ENCODE measurements at regions not wholly inside any gene's neighbourhood (a gene's known extent, or its start where the extent isn't known, plus 50 kb on each side); places are given as distances from the start of the nearest gene placed in this dataset.
"Not testable (repeated sequence)": the region's sequence is repeated elsewhere in the genome, so short reads cannot be mapped to it uniquely, and the experiment has no call there.

DNA sequence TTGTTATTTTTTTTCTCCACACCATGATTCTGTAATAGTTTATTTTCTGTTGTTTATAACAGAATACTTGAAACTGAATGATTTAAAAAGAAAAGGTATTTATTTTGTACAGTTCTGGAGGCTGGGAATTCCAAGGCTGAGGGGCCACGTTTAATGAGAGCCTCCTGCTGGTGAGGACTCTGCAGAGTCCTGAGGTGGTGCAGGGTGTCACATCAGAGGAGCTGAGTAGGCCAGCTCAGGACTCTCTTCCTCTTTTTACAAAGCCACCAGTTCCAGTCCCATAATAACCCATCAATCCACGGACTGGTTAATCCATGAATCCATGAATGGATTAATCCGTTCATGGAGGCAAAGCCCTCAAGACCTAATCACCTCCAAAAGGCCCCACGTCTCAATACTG, 71.6 kb downstream of the TFAP2A start:
- DNase-seq (ENCODE audit: low read depth in 2 of 2), result no peak

DNA sequence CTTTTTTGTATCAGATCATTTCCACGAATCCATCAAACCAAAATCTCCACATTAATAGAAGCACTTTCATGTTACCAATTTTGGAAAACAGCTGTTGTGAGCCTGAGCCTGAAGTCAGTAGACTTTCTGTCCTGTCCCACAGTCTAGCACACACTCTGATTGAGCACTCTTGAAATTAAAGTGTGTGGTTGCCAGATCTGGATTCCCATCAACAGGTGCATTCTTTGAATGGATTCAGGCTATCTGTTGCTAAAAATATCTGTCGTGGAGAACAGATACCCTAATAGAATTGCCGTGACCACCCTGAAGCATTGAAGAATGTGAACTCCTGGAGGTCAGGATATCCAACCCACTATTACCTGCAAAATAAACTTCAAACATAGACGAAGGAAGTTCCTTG, 73.3 kb downstream of the TFAP2A start:
- no peak for DNase-seq (ENCODE audit: low read depth in 2 of 2)

DNA sequence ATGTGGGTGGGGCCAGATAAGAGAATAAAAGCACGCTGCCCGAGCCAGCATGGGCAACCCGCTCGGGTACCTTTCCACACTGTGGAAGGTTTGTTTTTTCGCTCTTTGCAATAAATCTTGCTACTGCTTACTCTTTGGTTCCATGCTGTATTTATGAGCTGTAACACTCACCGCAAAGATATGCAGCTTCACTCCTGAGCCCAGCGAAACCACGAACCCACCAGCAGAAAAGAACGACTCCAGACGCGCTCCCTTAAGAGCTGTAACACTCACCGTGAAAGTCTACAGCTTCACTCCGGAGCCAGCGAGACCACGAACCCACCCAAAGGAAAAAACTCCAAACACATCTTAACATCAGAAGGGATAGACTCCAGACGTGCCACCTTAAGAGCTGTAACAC, 76.7 kb downstream of the TFAP2A start:
- DNase-seq (ENCODE audit: low read depth in 2 of 2), result no peak

DNA sequence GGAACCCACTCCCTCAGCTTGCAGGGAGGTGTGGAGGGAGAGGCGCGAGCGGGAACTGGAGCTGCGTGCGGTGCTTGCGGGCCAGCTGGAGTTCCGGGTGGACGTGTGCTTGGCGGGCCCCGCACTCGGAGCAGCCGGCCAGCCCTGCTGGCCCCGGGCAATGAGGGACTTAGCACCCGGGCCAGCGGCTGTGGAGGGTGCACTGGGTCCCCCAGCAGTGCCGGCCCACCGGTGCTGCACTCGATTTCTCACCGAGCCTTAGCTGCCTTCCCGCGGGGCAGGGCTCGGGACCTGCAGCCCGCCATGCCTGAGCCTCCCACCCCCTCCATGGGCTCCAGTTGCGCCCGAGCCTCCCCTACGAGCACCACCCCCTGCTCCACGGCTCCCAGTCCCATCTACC, 77.5 kb downstream of the TFAP2A start:
- DNase-seq (ENCODE audit: low read depth in 2 of 2), result not testable (repeated sequence)

DNA sequence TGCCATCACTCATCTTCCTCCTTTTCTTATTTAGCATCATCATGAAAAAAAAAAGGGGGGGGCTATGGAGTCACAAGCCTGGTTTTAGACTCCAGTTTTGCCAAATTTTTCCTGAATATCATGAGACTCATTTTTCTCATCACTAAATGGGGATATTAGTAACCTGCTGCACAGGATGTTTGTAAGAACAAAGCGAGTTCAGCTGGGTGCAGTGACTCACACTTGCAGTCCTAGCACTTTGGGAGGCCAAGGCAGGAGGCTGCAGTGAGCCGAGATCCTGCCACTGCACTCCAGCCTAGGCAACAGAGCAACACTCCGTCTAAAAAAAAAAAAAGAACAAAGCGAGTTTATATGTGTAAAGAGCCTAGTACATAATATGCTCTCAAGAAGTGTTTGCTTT, 82.8 kb downstream of the TFAP2A start:
- no peak for DNase-seq (ENCODE audit: low read depth in 2 of 2)

DNA sequence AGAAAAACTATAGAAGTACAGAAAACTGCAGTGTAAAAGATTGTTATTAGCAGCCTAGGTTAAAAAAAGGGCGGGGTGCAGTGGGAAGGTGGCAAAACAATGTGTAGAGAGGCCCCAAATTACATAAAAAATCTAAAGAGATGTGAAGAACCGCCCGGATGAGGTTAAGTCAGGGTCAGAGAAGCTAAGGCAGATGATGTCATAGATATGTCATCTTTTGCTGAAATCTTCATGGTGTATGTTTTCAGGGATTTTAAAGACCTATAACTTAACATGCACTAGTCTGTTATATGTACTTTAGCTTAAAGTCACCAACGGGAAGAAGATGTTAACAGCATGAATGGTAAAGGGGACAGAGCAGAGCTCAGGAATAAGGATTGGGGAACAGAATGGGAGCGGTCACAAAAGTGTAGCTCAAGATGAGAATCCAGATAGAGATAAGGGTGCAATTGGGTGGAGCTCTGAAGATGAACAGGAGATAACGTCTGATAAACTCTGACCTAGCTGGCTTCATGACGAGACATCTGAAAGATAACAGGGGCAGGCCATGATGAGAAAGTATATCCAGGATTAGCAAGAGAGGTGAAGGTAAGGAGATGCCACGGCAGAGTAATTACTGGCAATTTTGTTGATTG, 83.4 kb downstream of the TFAP2A start:
- no peak for DNase-seq (ENCODE audit: low read depth in 2 of 2)

DNA sequence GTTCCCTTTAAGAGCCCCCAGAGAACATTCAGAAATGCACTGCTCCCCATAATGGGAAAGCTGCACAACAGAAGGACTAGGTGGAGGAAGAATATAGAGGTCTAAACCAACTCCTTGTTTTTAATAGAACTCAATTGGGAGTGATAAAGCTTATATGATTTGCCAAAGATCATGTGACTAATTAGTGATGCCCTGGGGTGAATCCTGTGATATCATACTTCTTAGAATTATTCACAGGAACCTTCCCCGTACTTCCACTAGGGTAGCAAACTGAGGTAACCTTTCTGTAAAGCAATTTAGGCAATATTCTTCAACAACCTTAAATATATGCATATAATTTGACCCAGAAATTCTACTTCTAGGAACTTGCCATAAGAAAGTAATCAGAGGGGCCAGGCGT, 84.4 kb downstream of the TFAP2A start:
- DNase-seq (ENCODE audit: low read depth in 2 of 2), result no peak

DNA sequence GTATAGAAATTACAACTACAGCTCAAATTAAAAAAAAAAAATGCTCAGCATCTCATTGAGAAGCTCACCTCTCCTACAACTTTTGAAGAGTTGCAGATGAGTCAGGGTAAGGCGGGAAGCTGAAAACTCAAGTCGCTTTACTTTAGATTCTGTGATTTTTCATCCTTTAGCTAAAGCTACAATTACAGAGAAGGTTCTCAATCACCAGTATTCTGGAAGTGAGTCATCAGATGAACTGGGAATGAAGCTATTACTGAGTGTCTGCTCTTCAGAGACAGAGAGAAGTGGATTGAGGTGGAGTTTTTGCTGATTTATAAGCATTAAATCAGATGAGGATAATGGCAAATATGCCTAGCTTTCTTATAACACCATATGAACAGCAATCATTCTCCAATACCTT, 91.9 kb downstream of the TFAP2A start:
- no peak for DNase-seq (ENCODE audit: low read depth in 2 of 2)

DNA sequence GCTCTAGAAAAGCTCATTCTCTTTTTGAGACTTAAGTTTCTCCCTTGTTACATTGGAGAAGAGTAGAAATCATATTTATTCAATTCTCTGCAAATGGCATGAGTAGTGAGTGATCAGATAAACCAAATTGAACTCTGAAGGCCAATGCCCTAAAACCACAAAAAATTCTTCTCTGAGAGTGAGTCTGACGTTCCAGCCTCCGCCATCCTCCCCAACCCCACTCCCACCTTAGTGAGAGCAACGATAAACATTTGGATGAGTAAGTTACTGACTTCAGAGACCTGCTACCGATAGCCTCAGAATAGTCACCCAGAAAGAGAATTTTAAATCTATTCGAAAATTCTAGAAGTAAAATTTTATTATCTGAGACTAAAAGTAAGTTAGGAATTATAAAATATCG, 94.6 kb downstream of the TFAP2A start:
- no peak for DNase-seq (ENCODE audit: low read depth in 2 of 2)

DNA sequence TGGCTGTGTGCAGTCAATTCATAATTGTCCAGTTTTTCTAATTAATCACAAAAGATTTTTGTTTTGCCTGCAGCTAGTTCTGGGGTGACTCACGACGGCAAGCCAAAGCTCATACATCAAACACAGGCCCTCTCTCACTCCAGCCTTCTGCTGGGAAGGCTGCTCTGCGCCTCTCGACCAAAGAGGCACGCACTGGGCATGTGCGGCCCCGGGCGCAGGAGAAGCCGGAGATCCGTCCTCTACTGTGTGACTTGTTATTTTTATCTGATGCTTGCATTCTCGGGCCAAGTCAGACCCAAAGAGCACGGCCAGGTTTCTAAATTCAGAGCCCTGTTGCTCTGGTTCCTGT, 98.5 kb downstream of the TFAP2A start:
- no peak for DNase-seq (ENCODE audit: low read depth in 2 of 2)

DNA sequence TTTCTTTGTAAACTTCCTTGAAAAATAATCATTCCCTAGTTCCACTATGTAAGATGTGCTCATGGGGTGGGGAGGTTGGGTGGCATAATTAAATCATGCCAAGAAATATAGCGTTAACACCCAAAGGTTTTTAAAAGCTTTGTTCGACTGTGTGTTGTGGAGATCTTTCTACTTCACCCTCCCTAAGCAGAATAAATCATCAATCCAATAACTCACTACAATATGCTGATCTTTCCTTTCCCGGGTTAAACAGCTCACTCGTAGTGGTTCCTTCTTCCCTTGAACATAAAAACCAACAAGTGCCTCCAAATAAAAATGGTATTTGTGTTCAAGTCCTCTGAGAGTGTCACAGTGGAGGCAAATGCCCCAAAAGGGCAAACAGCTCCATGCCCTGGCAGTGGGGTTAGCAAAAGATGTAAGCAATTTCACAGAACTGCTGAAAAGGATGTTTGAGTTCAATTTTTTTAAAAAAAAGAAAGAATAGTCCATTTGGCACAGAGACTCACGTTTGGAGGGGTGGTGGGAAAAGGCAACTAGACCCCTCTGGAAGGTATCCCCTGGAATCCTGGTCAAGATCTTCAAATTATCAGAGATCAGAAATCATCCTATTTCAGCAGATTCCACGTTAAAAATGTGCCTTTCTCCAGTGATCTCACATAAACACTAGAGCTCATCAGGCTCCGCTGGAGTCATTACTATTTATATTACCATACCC, 99.1 kb downstream of the TFAP2A start:
- no peak for DNase-seq (ENCODE audit: low read depth in 2 of 2)

DNA sequence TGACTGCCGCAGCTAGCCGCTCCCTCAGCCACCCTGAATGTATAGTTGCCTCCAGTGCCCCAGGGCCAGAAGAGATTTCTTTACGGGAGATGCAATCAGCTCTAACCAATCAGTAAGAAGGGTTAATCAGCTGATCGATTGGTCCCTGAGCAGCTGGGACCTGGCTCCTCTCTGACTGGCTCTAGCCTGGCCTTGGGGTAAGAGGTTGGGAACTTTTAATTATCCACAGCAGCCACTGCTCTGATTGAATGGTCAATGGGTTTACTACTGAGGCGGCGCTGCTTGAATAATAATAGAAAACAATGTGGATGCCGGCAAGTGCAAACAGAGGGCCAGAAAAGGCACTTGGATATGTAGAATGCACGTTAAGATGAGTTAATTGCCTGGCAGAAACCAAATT, 99.8 kb downstream of the TFAP2A start:
- no peak for DNase-seq (ENCODE audit: low read depth in 2 of 2)

DNA sequence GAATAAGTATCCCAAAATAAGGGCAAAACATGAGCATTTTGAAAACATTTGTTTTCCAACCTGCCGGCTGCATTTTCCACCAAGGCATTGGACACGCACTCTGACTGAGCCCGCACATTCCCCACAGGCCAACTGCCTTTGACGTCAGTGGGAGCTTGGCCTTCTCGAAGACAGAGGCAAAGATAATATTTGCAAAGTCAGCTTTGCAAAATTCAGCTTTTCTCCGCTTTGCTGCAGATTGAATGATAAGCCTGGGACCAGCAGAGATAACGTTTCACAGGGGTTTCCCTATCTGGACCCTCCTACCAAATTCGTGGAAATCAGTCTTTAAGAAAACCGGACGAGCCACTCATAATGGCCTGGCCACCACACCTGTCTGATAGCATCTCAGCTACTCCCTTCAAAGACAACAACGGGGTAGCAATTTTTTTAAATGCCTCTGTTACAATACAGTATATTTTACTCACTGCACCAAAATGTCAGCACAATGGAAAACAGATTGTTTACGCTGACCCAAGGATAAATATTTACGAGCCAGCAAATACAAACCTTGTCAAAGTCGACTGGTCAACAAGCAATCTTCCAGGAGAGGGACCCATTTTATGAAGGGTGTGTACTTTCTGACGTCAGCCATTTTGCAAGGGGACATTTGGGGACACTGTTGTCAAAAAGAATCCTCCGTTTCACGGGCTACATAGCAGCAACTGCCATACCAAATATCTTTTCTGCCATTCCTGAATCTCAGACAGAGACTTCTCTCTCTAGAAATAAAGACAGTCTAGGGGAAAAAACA, 100.5 kb downstream of the TFAP2A start:
- DNase-seq (ENCODE audit: low read depth in 2 of 2), result no peak

DNA sequence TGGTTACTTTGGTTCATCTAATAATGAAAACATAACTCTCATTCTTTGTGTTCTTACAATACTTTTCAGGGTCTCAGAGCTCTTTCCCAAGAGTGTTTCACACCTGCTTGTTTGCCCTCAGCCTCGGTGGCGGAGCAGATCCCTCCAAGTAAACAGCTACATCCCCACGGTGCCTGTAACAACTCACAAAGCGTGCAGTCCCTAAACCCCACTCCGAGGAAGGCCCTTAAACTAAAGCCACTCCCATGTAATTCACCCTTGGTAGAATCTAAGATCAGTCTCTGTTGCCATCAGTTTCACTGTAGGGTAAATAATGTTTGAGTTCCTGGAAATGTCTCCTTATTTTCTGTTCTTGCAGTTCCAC, 101.1 kb downstream of the TFAP2A start:
- DNase-seq (ENCODE audit: low read depth in 2 of 2), result no peak

DNA sequence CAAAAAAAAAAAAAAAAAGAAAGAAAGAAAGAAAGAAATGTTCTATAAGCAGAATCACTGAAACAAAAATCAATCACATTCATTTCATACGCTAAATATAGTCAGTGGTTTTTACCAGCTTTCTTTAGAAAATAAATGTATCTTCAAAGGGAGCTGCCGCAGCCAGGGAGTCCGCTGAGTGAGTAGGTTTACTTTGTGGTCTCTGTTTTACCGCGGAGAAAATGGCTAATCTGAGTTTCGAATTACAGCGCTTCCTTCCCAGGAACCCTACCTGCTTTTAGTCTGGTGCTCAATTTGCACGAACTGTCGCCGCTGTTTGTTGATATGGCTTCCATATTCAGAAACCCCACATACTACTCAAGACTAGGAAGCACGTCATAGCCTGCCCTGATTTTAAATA, 102.4 kb downstream of the TFAP2A start:
- no peak for DNase-seq (ENCODE audit: low read depth in 2 of 2)

DNA sequence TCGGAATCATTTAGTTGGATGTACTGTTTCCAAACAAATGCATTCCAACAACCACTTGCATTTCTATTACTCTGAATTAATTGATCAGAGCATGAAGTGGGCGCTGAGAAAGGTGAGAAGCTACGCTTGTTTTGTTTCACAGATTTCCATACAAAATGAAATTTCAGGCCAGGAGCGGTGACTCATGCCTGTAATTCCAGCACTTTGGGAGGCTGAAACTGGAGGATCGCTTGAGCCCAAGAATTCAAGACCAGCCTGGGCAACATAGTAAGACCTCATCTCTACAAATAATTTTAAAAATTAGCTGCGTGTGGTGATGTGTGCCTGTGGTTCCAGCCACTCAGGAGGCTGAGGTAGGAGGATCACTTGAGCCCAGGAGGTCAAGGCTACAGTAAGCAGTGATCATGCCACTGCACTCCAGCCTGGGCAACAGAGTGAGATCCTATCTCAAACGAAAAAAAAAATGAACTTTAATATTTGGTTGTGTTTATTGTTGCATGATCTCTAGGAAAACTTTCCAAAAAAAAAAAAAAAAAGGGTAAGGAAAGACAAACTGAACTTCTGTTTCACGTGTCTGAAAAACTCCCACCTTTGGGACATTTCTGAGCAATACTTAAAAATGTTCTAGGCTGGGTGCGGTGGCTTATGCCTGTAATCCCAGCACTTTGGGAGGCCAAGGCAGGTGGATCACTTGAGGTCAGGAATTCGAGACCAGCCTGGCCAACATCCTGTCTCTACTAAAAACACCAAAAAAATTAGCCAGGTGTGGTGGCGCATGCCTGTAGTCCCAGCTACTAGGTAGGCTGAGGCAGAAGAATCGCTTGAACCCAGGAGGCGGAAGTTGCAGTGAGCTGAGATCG, 103.1 kb downstream of the TFAP2A start:
- not testable (repeated sequence) for DNase-seq (ENCODE audit: low read depth in 2 of 2)

DNA sequence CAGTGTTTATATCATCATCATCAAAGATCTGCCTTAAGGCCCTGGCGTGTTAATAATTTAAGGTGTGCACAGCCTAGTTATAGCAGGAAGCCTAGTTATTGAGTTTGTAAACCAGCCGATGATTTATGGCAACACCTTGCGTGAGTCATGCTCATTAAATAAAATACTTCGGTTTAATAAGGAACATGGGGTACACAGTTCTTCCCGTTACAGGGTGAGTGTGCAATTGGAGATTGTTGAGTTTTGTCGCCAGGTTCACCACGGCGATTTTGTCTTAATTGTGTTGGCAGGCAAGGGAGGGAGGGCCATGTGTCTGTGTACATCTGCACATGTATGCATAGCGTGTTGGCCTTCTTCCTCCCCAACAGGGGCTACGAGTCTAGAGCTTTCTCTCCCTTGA, 104.0 kb downstream of the TFAP2A start:
- no peak for DNase-seq (ENCODE audit: low read depth in 2 of 2)

DNA sequence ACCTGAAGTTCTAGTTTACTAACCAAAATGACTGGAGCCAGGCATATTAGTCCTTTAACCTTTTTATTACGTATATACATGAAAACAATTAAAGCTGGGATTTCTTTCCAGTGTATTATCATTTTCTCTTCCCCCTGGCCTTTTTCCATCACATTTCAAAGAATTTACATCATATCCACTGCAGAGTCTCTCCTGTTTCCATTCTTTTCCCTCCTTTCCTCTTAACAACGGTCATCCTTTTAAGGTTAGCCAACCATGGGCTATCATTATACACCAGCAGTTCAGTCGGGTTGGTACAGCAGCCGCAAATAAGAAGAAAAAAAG, 104.6 kb downstream of the TFAP2A start:
- no peak for DNase-seq (ENCODE audit: low read depth in 2 of 2)

DNA sequence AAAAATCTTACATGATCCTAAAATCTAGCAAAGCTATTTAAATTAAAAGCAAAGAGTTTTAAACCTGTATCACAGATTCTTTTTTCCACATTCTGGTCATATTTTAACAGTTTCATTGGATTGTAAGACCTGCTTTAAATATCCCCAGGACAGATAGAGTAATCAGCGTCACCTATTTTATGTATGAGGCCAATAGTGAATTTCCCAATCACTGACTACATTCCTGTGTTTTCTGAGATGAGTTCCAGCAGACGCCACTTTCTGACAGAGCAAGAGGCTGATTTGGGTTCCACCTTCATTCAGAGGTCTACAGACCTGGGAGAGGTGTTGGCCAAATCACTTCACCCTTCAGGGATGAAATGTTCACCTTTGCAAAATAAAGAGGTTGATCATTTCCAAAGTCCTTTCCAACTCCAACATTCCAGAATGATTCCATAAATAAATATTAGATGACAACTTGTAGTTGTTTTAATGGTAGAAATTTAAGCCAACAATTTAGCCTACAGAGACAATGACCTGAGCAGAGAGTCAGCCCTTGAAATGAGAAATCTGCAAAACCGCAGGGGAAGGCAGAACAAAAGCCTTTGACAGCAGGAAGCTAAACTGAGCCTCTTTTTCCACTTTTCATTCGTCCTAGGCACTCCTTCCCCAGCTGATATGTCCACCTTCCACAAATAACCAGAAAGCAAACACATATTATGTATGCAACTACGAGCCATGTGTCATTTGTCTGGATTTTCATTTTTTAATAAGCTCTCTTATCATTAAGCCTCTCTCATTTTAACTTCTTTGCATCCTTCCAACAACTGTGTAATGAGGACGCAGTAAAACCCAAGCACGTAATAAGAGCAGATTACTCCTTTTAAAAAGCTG, 105.2 kb downstream of the TFAP2A start:
- no peak for DNase-seq (ENCODE audit: low read depth in 2 of 2)

DNA sequence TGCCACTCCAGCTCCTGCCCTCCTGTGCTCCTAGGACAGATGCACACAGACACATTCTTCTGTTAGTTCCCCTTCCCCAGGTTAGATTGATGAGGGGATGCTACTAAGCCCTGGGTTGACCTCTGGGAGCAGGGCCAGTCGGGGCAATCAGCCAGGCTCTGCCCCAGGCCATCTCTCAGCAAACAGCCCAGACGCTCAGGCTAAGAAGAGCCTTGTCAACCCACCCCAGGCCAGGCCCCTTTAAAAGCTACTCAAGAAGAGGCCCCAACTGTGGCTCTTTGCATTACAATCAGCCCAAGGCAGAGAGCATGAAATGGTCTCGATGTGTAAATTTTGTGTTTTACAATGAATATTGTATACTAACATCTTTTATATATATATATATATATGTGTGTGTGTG, 107.4 kb downstream of the TFAP2A start:
- DNase-seq (ENCODE audit: low read depth in 2 of 2), result no peak

DNA sequence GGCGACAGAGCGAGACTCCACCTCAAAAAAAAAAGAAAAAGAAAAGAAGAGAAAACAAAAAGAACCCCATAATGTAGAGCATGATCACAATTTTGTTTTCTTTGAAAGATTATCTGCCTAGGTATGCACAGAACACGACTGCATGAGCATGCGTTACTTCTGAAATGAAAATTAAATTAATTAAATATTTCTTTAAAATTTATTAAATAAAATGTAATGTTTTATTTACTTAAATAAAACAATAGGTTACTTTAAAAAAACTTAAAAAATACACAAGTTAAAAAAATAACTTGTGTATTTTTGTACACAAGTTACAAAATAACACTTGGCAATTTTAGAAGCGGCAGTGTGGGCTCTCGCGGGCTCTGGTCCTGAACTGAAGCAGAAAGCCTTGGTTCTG, 107.8 kb downstream of the TFAP2A start:
- DNase-seq (ENCODE audit: low read depth in 2 of 2), result no peak

All from dermis microvascular lymphatic vessel endothelial cell (primary cell).